Activated CD4-positive, alpha-beta memory T cell treated with anti-CD3 and anti-CD28 coated beads, Interleukin-2, amount 10 ng/mL, durations not matched to agents 7 days and 5 days (primary cell): ENCODE measurements at regions not wholly inside any gene's neighbourhood (a gene's known extent, or its start where the extent isn't known, plus 50 kb on each side); places are given as distances from the start of the nearest gene placed in this dataset.
"Not testable (repeated sequence)": the region's sequence is repeated elsewhere in the genome, so short reads cannot be mapped to it uniquely, and the experiment has no call there.

Source experiments
- CTCF ChIA-PET: fragments of 350-600 bp; sonication (Branson Sonifier 250); formaldehyde crosslinking; loops from one replicate; lab custom pipeline; 2021; ENCODE audit warnings: antibody characterized with exemption, inconsistent platforms; lab: Charles Lee
- POLR2A ChIA-PET: fragments of 350-600 bp; sonication (Branson Sonifier 250); formaldehyde crosslinking; loops from one replicate; lab custom pipeline; 2021; ENCODE audit warnings: antibody characterized with exemption; lab: Charles Lee
- DNase-seq: peaks from one replicate; pipeline ENCODE4 v3.0.0-alpha.2; 2020
- H3K27ac Mint-ChIP-seq: one replicate; pipeline ENCODE4 v1.8.0; 2021; ENCODE audit warnings: mild to moderate bottlenecking, mixed read lengths
- H3K27me3 Mint-ChIP-seq: one replicate; pipeline ENCODE4 v1.8.0; 2021; ENCODE audit warnings: mixed read lengths
- H3K36me3 Mint-ChIP-seq: one replicate; pipeline ENCODE4 v1.8.0; 2021; ENCODE audit warnings: low read depth, mixed read lengths
- H3K4me1 Mint-ChIP-seq: one replicate; pipeline ENCODE4 v1.8.0; 2021; ENCODE audit warnings: mixed read lengths
- H3K4me3 Mint-ChIP-seq: one replicate; pipeline ENCODE4 v1.8.0; 2021; ENCODE audit warnings: mild to moderate bottlenecking, mixed read lengths
- H3K9me3 Mint-ChIP-seq: one replicate; pipeline ENCODE4 v1.8.0; 2021; ENCODE audit warnings: mixed read lengths

GRCh38 chr22:22979954-22980353 is 90.4 kb upstream of the GNAZ start:
- CTCF ChIA-PET: interaction anchor here (1.1 kb wide), 1 partner anchor 155 kb away, joined by 3 read pairs; no protein-coding TSS in a partner anchor
- Mint-ChIP-seq H3K36me3 (no peaks in the 10 kb centered on the region), H3K9me3 (peaks cover 8% of the 10 kb centered on the region), H3K4me1 (no peaks in the 10 kb centered on the region), H3K4me3 (no peak overlapping the region), H3K27ac (no peak overlapping the region), H3K27me3 (peaks cover 20% of the 10 kb centered on the region)
- DNase-seq: no peak
- POLR2A ChIA-PET: no interaction called here

DNA sequence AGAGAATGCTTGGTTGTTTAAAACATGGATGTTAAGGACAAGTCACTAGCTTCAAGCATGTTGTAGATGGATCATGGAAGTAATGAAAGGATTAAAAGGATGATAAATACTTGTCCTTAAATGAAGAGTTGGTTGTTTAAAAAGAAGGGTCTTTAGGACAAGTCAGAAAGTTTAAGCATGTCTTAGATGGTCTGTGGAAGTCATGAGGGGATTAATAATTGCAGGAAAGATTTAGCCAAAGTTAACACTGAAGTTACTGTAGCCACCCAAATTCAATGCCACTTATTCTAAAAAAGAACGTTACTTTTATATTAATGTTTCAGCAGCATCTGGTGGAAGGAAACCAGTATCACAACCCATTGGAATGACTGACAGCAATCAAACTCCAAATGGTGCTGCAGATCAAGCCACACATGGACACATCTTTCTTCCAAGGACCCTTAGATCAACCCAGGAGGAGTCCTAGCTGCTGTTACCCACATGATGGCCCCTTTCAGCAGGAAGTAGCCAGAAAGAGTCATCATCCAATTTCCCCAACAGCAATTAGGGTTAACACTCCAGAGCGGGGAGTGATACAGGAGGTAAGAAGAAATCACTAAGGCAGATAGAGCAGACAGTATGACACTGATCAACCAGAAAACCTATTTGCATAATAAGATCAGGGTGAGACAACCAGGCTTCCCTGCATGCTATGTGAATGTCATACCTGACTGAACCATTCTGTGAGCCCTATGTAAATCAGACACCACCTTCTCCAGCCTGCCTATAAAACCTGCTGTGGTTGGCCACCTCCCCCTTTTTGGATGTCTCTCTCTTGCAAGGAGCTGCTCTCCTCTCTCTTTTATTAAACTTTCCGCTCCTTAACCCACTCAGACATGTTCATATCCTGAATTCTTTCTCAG is 88.4 kb upstream of the GNAZ start:
- Mint-ChIP-seq H3K27ac (no peak overlapping the region), H3K27me3 (peaks cover 16% of the 10 kb centered on the region), H3K36me3 (no peaks in the 10 kb centered on the region), H3K4me1 (no peaks in the 10 kb centered on the region), H3K4me3 (no peak overlapping the region), H3K9me3 (peaks cover 8% of the 10 kb centered on the region)
- POLR2A ChIA-PET: no interaction called here
- no peak for DNase-seq
- CTCF ChIA-PET: no interaction called here

- Mint-ChIP-seq H3K27me3 (peaks cover 18% of the 10 kb centered on the region), H3K27ac (no peak overlapping the region), H3K4me3 (no peak overlapping the region), H3K9me3 (peaks cover 8% of the 10 kb centered on the region), H3K36me3 (no peaks in the 10 kb centered on the region), H3K4me1 (no peaks in the 10 kb centered on the region)
- ChIA-PET CTCF (no interaction called here), POLR2A (no interaction called here)
- DNase-seq: no peak
Observed at GRCh38 chr22:22982616-22983015, 87.7 kb upstream of the GNAZ start.

GRCh38 chr22:22983123-22983522 is 87.2 kb upstream of the GNAZ start:
- peaks cover 18% of the 10 kb centered on the region for H3K27me3 Mint-ChIP-seq
- POLR2A ChIA-PET: no interaction called here
- H3K4me1 Mint-ChIP-seq: no peaks in the 10 kb centered on the region
- H3K4me3 Mint-ChIP-seq: no peak overlapping the region
- no peak overlapping the region for H3K27ac Mint-ChIP-seq
- CTCF ChIA-PET: no interaction called here
- no peaks in the 10 kb centered on the region for H3K36me3 Mint-ChIP-seq
- H3K9me3 Mint-ChIP-seq: peaks cover 8% of the 10 kb centered on the region
- DNase-seq: no peak

- Mint-ChIP-seq H3K4me3 (no peak overlapping the region), H3K27me3 (peaks cover 18% of the 10 kb centered on the region), H3K27ac (no peak overlapping the region), H3K36me3 (no peaks in the 10 kb centered on the region), H3K4me1 (no peaks in the 10 kb centered on the region), H3K9me3 (peaks cover 8% of the 10 kb centered on the region)
- DNase-seq: no peak
- POLR2A ChIA-PET: no interaction called here
- CTCF ChIA-PET: no interaction called here
Observed at GRCh38 chr22:22983816-22984215, 86.5 kb upstream of the GNAZ start.

DNA sequence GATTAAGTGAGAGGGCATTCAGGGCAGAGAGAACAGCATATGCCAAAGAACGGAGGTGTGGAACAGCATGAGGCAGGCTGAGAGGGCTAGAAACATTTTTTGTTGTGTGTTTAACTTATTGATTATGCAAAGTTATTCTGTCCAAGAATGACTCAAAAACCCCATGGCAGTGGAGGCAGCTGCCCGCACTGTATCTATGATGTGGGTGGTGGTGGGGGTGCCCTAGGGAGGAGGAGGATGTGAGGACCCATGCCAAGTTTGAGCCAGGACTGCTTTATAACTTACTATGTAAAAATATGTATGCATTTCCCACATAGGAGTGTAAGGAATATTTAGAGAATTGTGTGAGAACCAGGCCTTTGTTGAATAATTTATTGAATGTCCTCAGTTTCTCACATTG is 85.4 kb upstream of the GNAZ start:
- Mint-ChIP-seq H3K9me3 (peaks cover 8% of the 10 kb centered on the region), H3K4me3 (no peak overlapping the region), H3K27ac (no peak overlapping the region), H3K36me3 (no peaks in the 10 kb centered on the region), H3K27me3 (peaks cover 18% of the 10 kb centered on the region), H3K4me1 (no peaks in the 10 kb centered on the region)
- ChIA-PET POLR2A (no interaction called here), CTCF (no interaction called here)
- DNase-seq: no peak

- no peak overlapping the region for H3K4me3 Mint-ChIP-seq
- DNase-seq: no peak
- peaks cover 18% of the 10 kb centered on the region for H3K27me3 Mint-ChIP-seq
- peaks cover 3% of the 10 kb centered on the region for H3K9me3 Mint-ChIP-seq
- no peaks in the 10 kb centered on the region for H3K36me3 Mint-ChIP-seq
- no peak overlapping the region for H3K27ac Mint-ChIP-seq
- no peaks in the 10 kb centered on the region for H3K4me1 Mint-ChIP-seq
- ChIA-PET CTCF (no interaction called here), POLR2A (no interaction called here)
Observed at GRCh38 chr22:22986008-22986407, 84.3 kb upstream of the GNAZ start.

DNA sequence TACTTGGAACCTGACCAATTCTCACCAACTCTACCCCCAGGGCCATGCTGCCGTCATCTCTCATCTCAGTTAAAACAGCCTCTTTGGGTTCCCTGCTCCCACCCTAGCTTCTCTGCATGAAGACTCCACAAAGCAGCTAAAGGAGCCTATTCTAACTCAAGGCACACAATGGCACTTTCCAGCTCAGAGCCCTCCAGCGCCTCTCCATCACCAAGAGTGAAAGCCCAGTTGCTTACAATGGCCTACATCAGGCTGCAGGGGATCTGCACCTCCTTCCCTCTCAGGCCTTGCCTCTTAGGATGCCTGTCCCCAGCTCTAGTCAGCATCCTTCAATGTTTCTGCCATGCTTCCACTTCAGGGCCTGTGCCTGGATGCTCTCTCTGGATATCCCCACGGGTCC is 83.7 kb upstream of the GNAZ start:
- H3K36me3 Mint-ChIP-seq: no peaks in the 10 kb centered on the region
- no peaks in the 10 kb centered on the region for H3K4me1 Mint-ChIP-seq
- H3K27ac Mint-ChIP-seq: no peak overlapping the region
- H3K9me3 Mint-ChIP-seq: peaks cover under 1% of the 10 kb centered on the region
- CTCF ChIA-PET: interaction anchor here (0.6 to 0.9 kb wide), 2 partner anchors 33 to 43 kb away, joined by 3 read pairs; no protein-coding TSS in a partner anchor
- no peak overlapping the region for H3K4me3 Mint-ChIP-seq
- no peak for DNase-seq
- POLR2A ChIA-PET: no interaction called here
- peaks cover 17% of the 10 kb centered on the region for H3K27me3 Mint-ChIP-seq

- ChIA-PET POLR2A (no interaction called here), CTCF (no interaction called here)
- no peaks in the 10 kb centered on the region for H3K9me3 Mint-ChIP-seq
- H3K27ac Mint-ChIP-seq: no peak overlapping the region
- no peaks in the 10 kb centered on the region for H3K4me1 Mint-ChIP-seq
- H3K36me3 Mint-ChIP-seq: no peaks in the 10 kb centered on the region
- peaks cover 19% of the 10 kb centered on the region for H3K27me3 Mint-ChIP-seq
- DNase-seq: no peak
- H3K4me3 Mint-ChIP-seq: no peak overlapping the region
Observed at GRCh38 chr22:22988150-22988549, 82.2 kb upstream of the GNAZ start.

- Mint-ChIP-seq H3K27ac (no peak overlapping the region), H3K4me3 (no peak overlapping the region), H3K27me3 (peaks cover 21% of the 10 kb centered on the region), H3K4me1 (no peaks in the 10 kb centered on the region), H3K9me3 (no peaks in the 10 kb centered on the region), H3K36me3 (no peaks in the 10 kb centered on the region)
- POLR2A ChIA-PET: no interaction called here
- no peak for DNase-seq
- CTCF ChIA-PET: no interaction called here
Observed at GRCh38 chr22:22988785-22989184, 81.5 kb upstream of the GNAZ start.

DNA sequence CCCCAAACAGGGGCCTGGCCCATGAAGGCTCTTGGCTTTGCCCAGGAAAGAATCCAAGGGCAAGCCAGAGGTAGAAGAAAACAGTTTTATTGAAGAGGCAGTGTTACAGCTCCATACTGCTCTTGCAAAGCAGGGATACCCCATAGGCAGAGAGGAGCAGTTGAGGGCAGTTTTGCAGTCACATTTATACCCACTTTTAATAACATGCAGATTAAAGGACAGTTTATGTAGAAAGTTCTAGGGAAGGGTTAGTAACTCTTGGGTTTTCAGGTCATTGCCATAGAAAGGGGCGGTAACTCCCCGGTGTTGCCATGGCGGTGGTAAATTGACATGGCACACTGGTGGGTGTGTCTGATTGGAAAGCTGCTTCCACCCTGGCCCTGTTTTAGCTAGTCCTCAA is 80.5 kb upstream of the GNAZ start:
- no peak overlapping the region for H3K4me3 Mint-ChIP-seq
- H3K9me3 Mint-ChIP-seq: no peaks in the 10 kb centered on the region
- H3K27ac Mint-ChIP-seq: no peak overlapping the region
- H3K36me3 Mint-ChIP-seq: no peaks in the 10 kb centered on the region
- no peaks in the 10 kb centered on the region for H3K4me1 Mint-ChIP-seq
- POLR2A ChIA-PET: no interaction called here
- DNase-seq: no peak
- peaks cover 22% of the 10 kb centered on the region for H3K27me3 Mint-ChIP-seq
- CTCF ChIA-PET: interaction anchor here (0.7 kb wide), 2 partner anchors 79 to 112 kb away, joined by 3 to 4 read pairs; no protein-coding TSS in a partner anchor

- H3K27ac Mint-ChIP-seq, H3K4me1 Mint-ChIP-seq, CTCF ChIA-PET, H3K4me3 Mint-ChIP-seq, POLR2A ChIA-PET, DNase-seq, H3K9me3 Mint-ChIP-seq, H3K36me3 Mint-ChIP-seq: not testable (repeated sequence)
- peaks cover 30% of the 10 kb centered on the region for H3K27me3 Mint-ChIP-seq
Observed at GRCh38 chr22:22990711-22991505, 79.4 kb upstream of the GNAZ start.

DNA sequence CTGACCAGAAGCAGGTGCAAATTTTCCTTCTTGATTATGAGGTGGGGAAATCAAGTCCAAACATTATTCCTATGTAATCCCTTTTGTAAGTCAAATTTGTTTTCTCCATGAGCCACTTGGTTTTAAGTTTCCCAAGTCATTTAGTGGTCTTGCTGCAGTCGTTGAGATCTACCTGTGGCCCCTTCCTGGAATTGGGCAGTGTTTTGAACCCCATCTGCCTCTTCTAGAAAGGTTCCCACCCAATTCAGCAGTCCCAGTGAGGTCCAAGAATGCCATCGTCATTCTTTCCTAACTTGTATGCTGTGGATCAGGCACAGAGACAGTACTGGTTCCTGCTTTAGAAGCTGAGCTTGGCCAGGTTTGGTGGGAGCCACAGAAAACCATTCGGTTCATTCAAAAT is 77.8 kb upstream of the GNAZ start:
- peaks cover 33% of the 10 kb centered on the region for H3K27me3 Mint-ChIP-seq
- no peaks in the 10 kb centered on the region for H3K4me1 Mint-ChIP-seq

More for the DNA sequence above, 77.8 kb upstream of the GNAZ start:
- CTCF ChIA-PET: no interaction called here
- Mint-ChIP-seq H3K36me3 (peaks cover 8% of the 10 kb centered on the region), H3K9me3 (peaks cover 7% of the 10 kb centered on the region), H3K4me3 (no peak overlapping the region), H3K27ac (no peak overlapping the region)
- POLR2A ChIA-PET: no interaction called here
- DNase-seq: no peak
